H1 (cell line): ENCODE measurements at regions not wholly inside any gene's neighbourhood (a gene's known extent, or its start where the extent isn't known, plus 50 kb on each side); places are given as distances from the start of the nearest gene placed in this dataset.

Source experiments
- CHD2 ChIP-seq: IDR thresholded peaks from 2 replicates; pipeline ENCODE4 v1.6.1; 2012; ENCODE audit warnings: low read length, improper control_type of control experiment
- CTCF ChIP-seq, 3 experiments: IDR thresholded peaks; 1 replicate in 2 of 3; 2 replicates in 1 of 3; pipeline versions ENCODE4 v1.5.1 to v1.6.1; 2011; ENCODE audit warnings: low read length in 3 of 3, mild to moderate bottlenecking in 3 of 3, inconsistent platforms in 2 of 3, low read depth in 1 of 3, moderate library complexity in 1 of 3; ENCODE audit not compliant: insufficient read depth in 1 of 3; ENCODE audit errors: control extremely low read depth in 1 of 3
- FOSL1 ChIP-seq: IDR thresholded peaks from 2 replicates; pipeline ENCODE4 v1.6.1; 2011; ENCODE audit warnings: mild to moderate bottlenecking, low read depth, low read length, moderate library complexity; ENCODE audit not compliant: insufficient read depth
- SUZ12 ChIP-seq: fragments of 200-600 bp; sonication (generic); IDR thresholded peaks from 2 replicates; pipeline ENCODE4 v1.6.1; 2012; ENCODE audit warnings: mild to moderate bottlenecking, inconsistent platforms, low read length, moderate library complexity, mixed read lengths

GRCh38 chr7:25541877-25542276 is 313.6 kb upstream of the NPVF start (continued):
- TF ChIP-seq CTCF (IDR thresholded peaks at IDR 0.05; ENCODE audit: control extremely low read depth in 1 of 3, insufficient read depth in 1 of 3, low read depth in 1 of 3, low read length in 3 of 3) = no peak
- no peak for TF ChIP-seq FOSL1
- no peak for TF ChIP-seq CHD2
- no peak for TF ChIP-seq SUZ12
